Activated naive CD8-positive, alpha-beta T cell treated with anti-CD3 and anti-CD28 coated beads, Interleukin-2, amount 50 U/mL, for 24 hours (primary cell): ENCODE measurements at regions not wholly inside any gene's neighbourhood (a gene's known extent, or its start where the extent isn't known, plus 50 kb on each side); places are given as distances from the start of the nearest gene placed in this dataset.

Experiments
- ATAC-seq: fragments of 150-1000 bp; cut with Tn5 transposase; one replicate; pipeline ENCODE4 v1.10.0; 2021
- DNase-seq: peaks from one replicate; pipeline ENCODE4 v3.0.0; 2021
- H3K27ac Mint-ChIP-seq: one replicate; pipeline ENCODE4 v1.8.0; 2021; ENCODE audit warnings: mild to moderate bottlenecking, mixed read lengths
- H3K27me3 Mint-ChIP-seq: one replicate; pipeline ENCODE4 v1.8.0; 2021; ENCODE audit warnings: mixed read lengths
- H3K36me3 Mint-ChIP-seq: one replicate; pipeline ENCODE4 v1.8.0; 2021; ENCODE audit warnings: low read depth, mixed read lengths
- H3K4me1 Mint-ChIP-seq: one replicate; pipeline ENCODE4 v1.8.0; 2021; ENCODE audit warnings: mixed read lengths
- H3K4me3 Mint-ChIP-seq: one replicate; pipeline ENCODE4 v1.8.0; 2021; ENCODE audit warnings: mild to moderate bottlenecking, moderate library complexity, mixed read lengths
- H3K9me3 Mint-ChIP-seq: one replicate; pipeline ENCODE4 v1.8.0; 2021; ENCODE audit warnings: mixed read lengths

- no peak for ATAC-seq
- H3K27ac Mint-ChIP-seq = no peak overlapping the region
Observed at GRCh38 chr9:119053070-119053469, 316.2 kb downstream of the BRINP1 start.

DNA sequence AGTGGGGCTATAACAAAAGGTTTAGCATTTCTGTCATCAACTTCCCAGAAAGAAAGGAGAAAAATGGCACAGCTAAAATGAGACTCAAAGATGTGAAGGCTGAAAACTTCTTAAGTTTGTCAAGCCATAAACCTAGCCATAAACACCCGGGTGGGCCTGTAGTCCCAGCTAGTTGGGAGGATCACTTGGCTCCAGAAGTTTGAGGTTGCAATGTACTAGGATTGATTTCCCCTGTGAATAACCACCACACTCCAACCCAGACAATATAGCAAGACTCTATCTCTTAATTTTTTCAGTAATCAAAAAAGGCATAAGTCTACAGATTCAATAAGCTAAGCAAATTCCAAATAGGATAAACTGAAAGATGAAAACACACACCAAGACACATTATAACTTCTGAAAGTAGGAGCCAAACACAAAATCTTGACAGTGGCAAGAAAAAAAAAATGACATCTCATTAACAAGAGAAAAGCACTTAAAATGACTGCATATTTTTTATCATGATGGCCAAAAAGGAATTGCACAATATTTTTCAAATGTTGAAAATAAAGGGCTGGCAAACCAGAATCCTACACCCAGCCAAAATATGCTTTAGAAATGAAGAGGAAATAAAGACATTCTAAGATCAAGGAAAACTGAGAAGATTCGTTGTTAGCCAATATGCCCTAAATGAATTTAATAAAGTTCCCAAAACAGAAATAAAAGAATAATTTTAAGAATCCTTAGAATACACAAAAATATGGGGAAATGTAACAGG lies 308.4 kb downstream of the BRINP1 start:
- DNase-seq = no peak
- no peak overlapping the region for H3K4me3 Mint-ChIP-seq
- H3K36me3 Mint-ChIP-seq = no peaks in the 10 kb centered on the region
- peaks cover 2% of the 10 kb centered on the region for H3K27me3 Mint-ChIP-seq
- H3K4me1 Mint-ChIP-seq = no peaks in the 10 kb centered on the region
- ATAC-seq = no peak
- no peak overlapping the region for H3K27ac Mint-ChIP-seq
- H3K9me3 Mint-ChIP-seq = no peaks in the 10 kb centered on the region

More at GRCh38 chr9:119053070-119053469, 316.2 kb downstream of the BRINP1 start:
- Mint-ChIP-seq H3K36me3 (no peaks in the 10 kb centered on the region), H3K4me1 (no peaks in the 10 kb centered on the region), H3K27me3 (peaks cover 2% of the 10 kb centered on the region), H3K9me3 (peaks cover 4% of the 10 kb centered on the region), H3K4me3 (no peak overlapping the region)
- no peak for DNase-seq

GRCh38 chr9:119071636-119072035 lies 297.6 kb downstream of the BRINP1 start:
- Mint-ChIP-seq H3K36me3 (no peaks in the 10 kb centered on the region), H3K27ac (no peak overlapping the region), H3K4me3 (no peak overlapping the region), H3K9me3 (peaks cover 24% of the 10 kb centered on the region), H3K4me1 (no peaks in the 10 kb centered on the region), H3K27me3 (no peaks in the 10 kb centered on the region)
- ATAC-seq (no peak), DNase-seq (no peak)

- H3K27me3 Mint-ChIP-seq = no peaks in the 10 kb centered on the region
- H3K36me3 Mint-ChIP-seq = no peaks in the 10 kb centered on the region
- no peak overlapping the region for H3K4me3 Mint-ChIP-seq
- H3K9me3 Mint-ChIP-seq = peaks cover 24% of the 10 kb centered on the region
- no peaks in the 10 kb centered on the region for H3K4me1 Mint-ChIP-seq
- no peak overlapping the region for H3K27ac Mint-ChIP-seq
- DNase-seq (no peak), ATAC-seq (no peak)
Observed at GRCh38 chr9:119074017-119074416, 295.2 kb downstream of the BRINP1 start.

DNA sequence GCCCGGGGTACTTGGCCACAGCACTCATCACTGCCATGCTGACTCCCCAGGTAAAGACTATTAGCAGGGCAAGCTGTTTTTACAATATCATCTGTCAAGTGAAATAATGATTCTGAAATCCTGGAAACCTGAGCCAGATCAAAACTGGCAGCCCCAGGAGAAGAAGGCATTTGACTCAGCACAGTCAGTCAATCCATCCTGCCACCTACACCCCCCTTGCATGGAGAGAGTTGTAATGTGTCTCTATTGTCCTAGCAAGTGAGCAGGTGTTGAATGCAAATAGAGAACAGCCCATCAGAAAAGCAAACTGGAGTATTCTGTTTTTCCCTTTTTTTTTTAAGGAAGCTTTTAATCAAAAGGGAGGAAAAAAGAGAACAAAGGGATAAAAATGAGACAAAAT lies 291.2 kb downstream of the BRINP1 start:
- H3K9me3 Mint-ChIP-seq = peaks cover 11% of the 10 kb centered on the region
- no peaks in the 10 kb centered on the region for H3K4me1 Mint-ChIP-seq
- no peak for ATAC-seq
- no peak for DNase-seq
- H3K4me3 Mint-ChIP-seq = no peak overlapping the region
- no peaks in the 10 kb centered on the region for H3K36me3 Mint-ChIP-seq
- H3K27me3 Mint-ChIP-seq = no peaks in the 10 kb centered on the region
- no peak overlapping the region for H3K27ac Mint-ChIP-seq

GRCh38 chr9:119083673-119084072 lies 285.6 kb downstream of the BRINP1 start:
- peaks cover 7% of the 10 kb centered on the region for H3K9me3 Mint-ChIP-seq
- no peaks in the 10 kb centered on the region for H3K27me3 Mint-ChIP-seq
- no peak for ATAC-seq
- no peaks in the 10 kb centered on the region for H3K4me1 Mint-ChIP-seq
- H3K36me3 Mint-ChIP-seq = no peaks in the 10 kb centered on the region
- H3K4me3 Mint-ChIP-seq = no peak overlapping the region
- DNase-seq = no peak
- no peak overlapping the region for H3K27ac Mint-ChIP-seq

DNA sequence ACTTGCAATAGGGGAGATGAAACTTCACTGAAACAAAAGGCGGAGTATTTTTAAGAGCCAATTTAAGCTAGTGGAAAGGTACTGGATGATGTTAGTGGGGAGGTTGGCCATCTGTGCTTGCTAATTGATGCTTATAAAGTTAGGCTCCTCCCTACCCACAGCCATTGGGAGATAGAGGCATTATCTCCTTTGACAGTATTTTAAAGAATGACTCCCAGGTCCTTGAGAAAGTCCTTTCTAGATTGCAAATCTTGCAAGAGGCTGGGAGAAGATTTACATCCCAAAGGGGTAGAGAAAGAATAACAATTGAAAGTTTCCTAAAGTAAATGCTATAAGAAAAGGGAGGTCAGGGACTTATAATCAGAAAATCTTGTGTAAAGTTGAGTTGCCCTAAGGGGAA lies 282.6 kb downstream of the BRINP1 start:
- Mint-ChIP-seq H3K9me3 (peaks cover 7% of the 10 kb centered on the region), H3K27ac (no peak overlapping the region), H3K36me3 (no peaks in the 10 kb centered on the region), H3K4me1 (no peaks in the 10 kb centered on the region), H3K27me3 (no peaks in the 10 kb centered on the region), H3K4me3 (no peak overlapping the region)
- DNase-seq (no peak), ATAC-seq (no peak)

- ATAC-seq (no peak), DNase-seq (no peak)
- no peaks in the 10 kb centered on the region for H3K36me3 Mint-ChIP-seq
- no peaks in the 10 kb centered on the region for H3K27me3 Mint-ChIP-seq
- no peaks in the 10 kb centered on the region for H3K4me1 Mint-ChIP-seq
- no peak overlapping the region for H3K27ac Mint-ChIP-seq
- H3K4me3 Mint-ChIP-seq = no peak overlapping the region
- H3K9me3 Mint-ChIP-seq = peaks cover 7% of the 10 kb centered on the region
Observed at GRCh38 chr9:119088002-119088547, 281.2 kb downstream of the BRINP1 start.

DNA sequence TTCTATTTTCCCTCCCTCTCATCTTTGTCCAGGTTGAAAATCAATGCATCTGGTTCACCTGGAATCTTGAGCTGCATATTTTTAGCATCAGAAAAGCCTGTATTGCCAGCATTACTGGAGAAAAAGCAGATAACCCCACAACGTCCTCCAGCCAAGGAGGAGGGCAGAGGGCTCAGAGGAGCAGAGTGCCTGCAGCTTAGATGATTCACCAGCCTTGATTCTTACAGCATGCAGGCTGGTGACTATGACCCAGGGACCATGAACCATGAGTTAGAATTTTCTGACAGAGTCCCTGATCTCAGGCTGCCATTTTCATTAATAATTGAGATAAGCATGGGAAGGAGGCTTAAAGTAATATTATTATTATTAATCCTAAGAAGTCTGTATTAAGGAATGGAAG lies 278.2 kb downstream of the BRINP1 start:
- no peak for ATAC-seq
- no peaks in the 10 kb centered on the region for H3K27me3 Mint-ChIP-seq
- H3K9me3 Mint-ChIP-seq = peaks cover 2% of the 10 kb centered on the region
- no peak overlapping the region for H3K4me3 Mint-ChIP-seq
- no peaks in the 10 kb centered on the region for H3K4me1 Mint-ChIP-seq
- no peaks in the 10 kb centered on the region for H3K36me3 Mint-ChIP-seq
- no peak for DNase-seq
- H3K27ac Mint-ChIP-seq = no peak overlapping the region

GRCh38 chr9:119092125-119092524 lies 277.1 kb downstream of the BRINP1 start:
- Mint-ChIP-seq H3K9me3 (no peaks in the 10 kb centered on the region), H3K27me3 (no peaks in the 10 kb centered on the region), H3K4me1 (no peaks in the 10 kb centered on the region), H3K4me3 (no peak overlapping the region), H3K27ac (no peak overlapping the region), H3K36me3 (no peaks in the 10 kb centered on the region)
- ATAC-seq = no peak
- no peak for DNase-seq

- Mint-ChIP-seq H3K4me1 (no peaks in the 10 kb centered on the region), H3K9me3 (no peaks in the 10 kb centered on the region), H3K27ac (no peak overlapping the region), H3K36me3 (no peaks in the 10 kb centered on the region), H3K4me3 (no peak overlapping the region), H3K27me3 (no peaks in the 10 kb centered on the region)
- DNase-seq (no peak), ATAC-seq (no peak)
Observed at GRCh38 chr9:119094086-119094485, 275.1 kb downstream of the BRINP1 start.

DNA sequence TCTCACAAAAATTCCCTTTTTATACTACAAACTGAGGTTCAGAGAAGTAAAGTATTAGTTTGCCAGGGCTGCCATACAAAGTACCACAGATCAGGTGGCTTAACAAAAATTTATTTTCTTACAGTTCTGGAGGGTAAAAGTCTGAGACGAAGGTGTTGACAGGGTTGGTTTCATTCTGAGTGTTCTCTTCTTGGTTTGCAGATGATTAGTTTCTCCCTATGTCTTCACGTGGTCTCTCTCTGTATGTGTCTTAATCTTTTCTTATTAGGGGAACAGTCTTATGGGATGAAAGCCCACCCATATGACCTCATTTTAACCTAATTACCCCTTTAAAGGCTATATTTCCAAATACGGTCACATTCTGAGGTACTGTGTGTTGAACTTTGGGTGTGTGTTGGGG lies 274.2 kb downstream of the BRINP1 start:
- Mint-ChIP-seq H3K9me3 (no peaks in the 10 kb centered on the region), H3K4me3 (no peak overlapping the region), H3K27ac (no peak overlapping the region), H3K4me1 (no peaks in the 10 kb centered on the region), H3K27me3 (no peaks in the 10 kb centered on the region), H3K36me3 (no peaks in the 10 kb centered on the region)
- DNase-seq (no peak), ATAC-seq (no peak)

- H3K36me3 Mint-ChIP-seq = no peaks in the 10 kb centered on the region
- no peaks in the 10 kb centered on the region for H3K4me1 Mint-ChIP-seq
- no peak overlapping the region for H3K4me3 Mint-ChIP-seq
- H3K9me3 Mint-ChIP-seq = no peaks in the 10 kb centered on the region
- no peak overlapping the region for H3K27ac Mint-ChIP-seq
- H3K27me3 Mint-ChIP-seq = no peaks in the 10 kb centered on the region
- DNase-seq (no peak), ATAC-seq (no peak)
Observed at GRCh38 chr9:119101048-119101447, 268.2 kb downstream of the BRINP1 start.

DNA sequence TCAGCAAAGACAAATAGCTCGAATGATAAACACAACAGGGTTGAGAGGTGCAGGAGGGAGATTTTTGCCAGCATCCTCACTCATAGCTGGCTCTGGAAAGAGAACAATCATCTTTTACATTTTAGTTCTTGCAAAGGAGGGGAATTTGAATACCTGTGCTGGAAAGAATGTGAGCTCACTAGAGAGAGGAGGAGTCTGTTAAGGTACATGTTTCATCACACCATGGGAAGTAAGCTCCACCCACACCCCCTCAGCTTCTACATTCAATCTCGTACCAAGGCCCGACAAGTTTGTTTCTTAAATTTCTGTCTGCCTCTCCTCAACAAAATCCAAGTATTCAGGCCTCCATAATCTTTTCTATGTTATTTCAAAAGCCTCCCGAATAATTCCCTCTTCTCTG lies 254.6 kb downstream of the BRINP1 start:
- no peak for DNase-seq
- H3K4me1 Mint-ChIP-seq = no peaks in the 10 kb centered on the region
- H3K4me3 Mint-ChIP-seq = no peak overlapping the region
- ATAC-seq = no peak
- no peaks in the 10 kb centered on the region for H3K36me3 Mint-ChIP-seq
- no peak overlapping the region for H3K27ac Mint-ChIP-seq
- H3K27me3 Mint-ChIP-seq = no peaks in the 10 kb centered on the region
- peaks cover 6% of the 10 kb centered on the region for H3K9me3 Mint-ChIP-seq
